HL-60 (cell line): ENCODE measurements at regions not wholly inside any gene's neighbourhood (a gene's known extent, or its start where the extent isn't known, plus 50 kb on each side); places are given as distances from the start of the nearest gene placed in this dataset.

Experiments
- DNase-seq, 2 experiments: peaks; one replicate each; pipeline ENCODE4 v3.0.0-alpha.2; 2010 to 2020; ENCODE audit warnings: low read depth in 1 of 2, low spot score in 1 of 2
- H3K27ac ChIP-seq: fragments of 250-450 bp; sonication (Bioruptor Pico); replicated peaks from 2 replicates; pipeline ENCODE4 v1.5.1; 2020; ENCODE audit warnings: mild to moderate bottlenecking, moderate library complexity
- H3K27me3 ChIP-seq: fragments of 250-450 bp; sonication (Bioruptor Pico); 2 replicates; pipeline ENCODE4 v1.5.1; 2021; ENCODE audit warnings: mild to moderate bottlenecking, moderate library complexity; ENCODE audit not compliant: insufficient read depth, poor library complexity, severe bottlenecking
- H3K4me3 ChIP-seq: replicated peaks from 2 replicates; pipeline ENCODE4 v1.5.1; 2011; ENCODE audit warnings: mild to moderate bottlenecking, control low read depth, low read length; ENCODE audit not compliant: insufficient read depth
- GABPA ChIP-seq: IDR thresholded peaks from 2 replicates; pipeline ENCODE4 v1.6.1; 2012; ENCODE audit warnings: low read depth
- POLR2AphosphoS5 ChIP-seq: IDR thresholded peaks from 2 replicates; pipeline ENCODE4 v1.6.1; 2012; ENCODE audit warnings: low read depth
- SPI1 ChIP-seq: IDR thresholded peaks from 2 replicates; pipeline ENCODE4 v1.6.1; 2012; ENCODE audit warnings: low read depth, mild to moderate bottlenecking, borderline replicate concordance
- TF ChIP-seq, protein P1 (sequence below): IDR thresholded peaks from one replicate; pipeline ENCODE4 v1.5.1; 2011; ENCODE audit warnings: low read length, control low read depth, inconsistent platforms; ENCODE audit not compliant: insufficient read depth
- TF ChIP-seq, protein P2 (sequence below): IDR thresholded peaks from 2 replicates; pipeline ENCODE4 v1.6.1; 2012; ENCODE audit warnings: low read depth; ENCODE audit not compliant: insufficient replicate concordance

DNA sequence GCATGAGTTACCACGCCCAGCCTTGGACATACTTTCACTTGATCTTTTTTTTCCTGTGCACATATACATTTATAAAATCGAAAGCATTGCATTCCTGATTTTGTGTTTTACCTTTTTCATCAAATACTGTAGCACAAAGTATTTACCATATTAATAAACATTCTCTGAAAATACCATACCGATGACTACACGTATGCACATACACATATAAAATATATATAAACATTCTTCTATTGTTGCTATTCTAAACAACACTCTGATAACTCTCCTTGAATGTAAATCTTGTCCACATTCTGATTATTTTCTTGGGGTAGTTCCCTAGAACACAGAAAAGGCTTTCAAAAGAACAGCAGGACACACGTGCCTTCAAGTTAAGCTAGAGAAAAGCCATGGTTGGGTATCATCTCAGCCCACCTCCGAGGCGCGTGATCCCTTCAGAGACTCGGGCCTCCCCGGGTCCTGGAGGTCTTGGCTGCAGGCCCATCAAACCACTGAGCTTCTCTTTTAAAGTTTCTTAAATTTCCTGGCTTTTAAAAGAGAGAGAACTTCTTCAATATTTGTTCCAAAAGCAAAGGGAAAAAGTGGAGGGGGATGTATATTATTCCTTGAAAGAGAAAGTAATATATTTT lies 198.1 kb downstream of the MYLK4 start:
- H3K4me3 ChIP-seq = no peak overlapping the region
- H3K27me3 ChIP-seq = no peaks in the 10 kb centered on the region
- no peak for TF ChIP-seq SPI1
- TF ChIP-seq, protein P1, sequence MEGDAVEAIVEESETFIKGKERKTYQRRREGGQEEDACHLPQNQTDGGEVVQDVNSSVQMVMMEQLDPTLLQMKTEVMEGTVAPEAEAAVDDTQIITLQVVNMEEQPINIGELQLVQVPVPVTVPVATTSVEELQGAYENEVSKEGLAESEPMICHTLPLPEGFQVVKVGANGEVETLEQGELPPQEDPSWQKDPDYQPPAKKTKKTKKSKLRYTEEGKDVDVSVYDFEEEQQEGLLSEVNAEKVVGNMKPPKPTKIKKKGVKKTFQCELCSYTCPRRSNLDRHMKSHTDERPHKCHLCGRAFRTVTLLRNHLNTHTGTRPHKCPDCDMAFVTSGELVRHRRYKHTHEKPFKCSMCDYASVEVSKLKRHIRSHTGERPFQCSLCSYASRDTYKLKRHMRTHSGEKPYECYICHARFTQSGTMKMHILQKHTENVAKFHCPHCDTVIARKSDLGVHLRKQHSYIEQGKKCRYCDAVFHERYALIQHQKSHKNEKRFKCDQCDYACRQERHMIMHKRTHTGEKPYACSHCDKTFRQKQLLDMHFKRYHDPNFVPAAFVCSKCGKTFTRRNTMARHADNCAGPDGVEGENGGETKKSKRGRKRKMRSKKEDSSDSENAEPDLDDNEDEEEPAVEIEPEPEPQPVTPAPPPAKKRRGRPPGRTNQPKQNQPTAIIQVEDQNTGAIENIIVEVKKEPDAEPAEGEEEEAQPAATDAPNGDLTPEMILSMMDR = no peak
- no peak for DNase-seq
- H3K27ac ChIP-seq = no peak overlapping the region

DNA sequence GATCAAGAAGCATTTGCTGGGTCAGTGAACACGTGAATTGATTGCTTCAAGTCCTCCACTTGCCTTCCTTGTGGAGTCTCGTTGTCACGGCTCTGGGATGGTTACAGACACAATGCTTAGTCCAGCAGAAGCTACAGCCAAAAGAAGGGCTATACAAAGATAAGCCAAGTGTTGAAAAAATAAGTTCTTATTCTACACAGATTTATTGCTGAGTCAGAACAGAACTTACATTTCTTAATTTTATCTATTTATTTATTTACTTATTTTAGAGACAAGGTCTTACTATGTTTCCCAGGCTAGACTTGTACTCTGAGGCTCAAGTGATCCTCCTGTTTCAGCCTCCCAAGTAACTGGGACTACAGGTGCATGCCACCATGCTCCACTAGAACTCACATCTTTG lies 199.0 kb downstream of the MYLK4 start:
- no peak overlapping the region for H3K27ac ChIP-seq
- no peaks in the 10 kb centered on the region for H3K27me3 ChIP-seq
- DNase-seq = no peak
- no peak overlapping the region for H3K4me3 ChIP-seq
- TF ChIP-seq, protein P1 = no peak
- TF ChIP-seq, protein P2, sequence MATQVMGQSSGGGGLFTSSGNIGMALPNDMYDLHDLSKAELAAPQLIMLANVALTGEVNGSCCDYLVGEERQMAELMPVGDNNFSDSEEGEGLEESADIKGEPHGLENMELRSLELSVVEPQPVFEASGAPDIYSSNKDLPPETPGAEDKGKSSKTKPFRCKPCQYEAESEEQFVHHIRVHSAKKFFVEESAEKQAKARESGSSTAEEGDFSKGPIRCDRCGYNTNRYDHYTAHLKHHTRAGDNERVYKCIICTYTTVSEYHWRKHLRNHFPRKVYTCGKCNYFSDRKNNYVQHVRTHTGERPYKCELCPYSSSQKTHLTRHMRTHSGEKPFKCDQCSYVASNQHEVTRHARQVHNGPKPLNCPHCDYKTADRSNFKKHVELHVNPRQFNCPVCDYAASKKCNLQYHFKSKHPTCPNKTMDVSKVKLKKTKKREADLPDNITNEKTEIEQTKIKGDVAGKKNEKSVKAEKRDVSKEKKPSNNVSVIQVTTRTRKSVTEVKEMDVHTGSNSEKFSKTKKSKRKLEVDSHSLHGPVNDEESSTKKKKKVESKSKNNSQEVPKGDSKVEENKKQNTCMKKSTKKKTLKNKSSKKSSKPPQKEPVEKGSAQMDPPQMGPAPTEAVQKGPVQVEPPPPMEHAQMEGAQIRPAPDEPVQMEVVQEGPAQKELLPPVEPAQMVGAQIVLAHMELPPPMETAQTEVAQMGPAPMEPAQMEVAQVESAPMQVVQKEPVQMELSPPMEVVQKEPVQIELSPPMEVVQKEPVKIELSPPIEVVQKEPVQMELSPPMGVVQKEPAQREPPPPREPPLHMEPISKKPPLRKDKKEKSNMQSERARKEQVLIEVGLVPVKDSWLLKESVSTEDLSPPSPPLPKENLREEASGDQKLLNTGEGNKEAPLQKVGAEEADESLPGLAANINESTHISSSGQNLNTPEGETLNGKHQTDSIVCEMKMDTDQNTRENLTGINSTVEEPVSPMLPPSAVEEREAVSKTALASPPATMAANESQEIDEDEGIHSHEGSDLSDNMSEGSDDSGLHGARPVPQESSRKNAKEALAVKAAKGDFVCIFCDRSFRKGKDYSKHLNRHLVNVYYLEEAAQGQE = no peak
- no peak for TF ChIP-seq POLR2AphosphoS5
- TF ChIP-seq SPI1 = no peak
- no peak for TF ChIP-seq GABPA

DNA sequence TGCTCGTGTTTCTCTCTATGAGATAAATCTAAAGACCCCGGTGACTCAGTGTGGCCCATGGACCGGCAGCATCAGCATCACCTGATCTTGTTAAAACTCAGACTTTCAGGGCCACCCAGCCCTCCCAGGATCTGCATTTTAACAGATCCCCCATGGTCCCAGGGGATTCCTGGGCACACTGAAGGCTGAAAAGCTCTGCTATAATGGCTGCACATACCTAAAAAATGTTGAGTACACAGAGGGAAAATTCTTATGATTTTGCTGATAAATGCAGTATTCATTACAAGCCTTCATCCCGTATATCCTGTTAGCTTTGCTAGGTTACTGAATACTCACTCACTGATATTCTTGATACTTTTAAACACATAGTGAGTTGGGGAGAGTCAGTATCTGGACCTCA lies 200.5 kb downstream of the MYLK4 start:
- TF ChIP-seq GABPA = no peak
- TF ChIP-seq, protein P1 = no peak
- TF ChIP-seq, protein P2 = no peak
- no peak for TF ChIP-seq POLR2AphosphoS5
- TF ChIP-seq SPI1 = no peak
- no peak for DNase-seq
- H3K27me3 ChIP-seq = no peaks in the 10 kb centered on the region
- H3K4me3 ChIP-seq = no peak overlapping the region
- H3K27ac ChIP-seq = no peak overlapping the region

DNA sequence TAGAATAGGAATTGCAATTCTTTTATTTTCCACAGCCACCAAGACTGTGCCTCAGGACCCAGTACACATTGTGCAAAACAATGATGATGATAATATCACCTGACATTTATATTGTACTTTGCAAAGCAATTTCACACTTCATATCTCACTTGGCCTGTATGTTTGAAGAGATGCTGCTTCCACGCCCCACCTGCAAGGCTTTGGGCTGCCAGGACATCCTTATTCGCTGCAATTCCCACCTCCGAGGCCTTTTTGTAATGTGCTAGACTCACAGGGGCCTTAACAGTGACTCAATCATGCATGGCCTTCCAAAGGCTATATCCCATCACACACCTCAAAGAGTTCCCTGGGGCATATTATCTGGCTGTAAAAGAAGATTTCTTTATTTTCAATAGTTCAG lies 200.9 kb downstream of the MYLK4 start:
- TF ChIP-seq POLR2AphosphoS5 = no peak
- TF ChIP-seq, protein P2 = no peak
- TF ChIP-seq GABPA = no peak
- TF ChIP-seq SPI1 = no peak
- TF ChIP-seq, protein P1 = no peak
- Histone ChIP-seq H3K27ac (no peak overlapping the region), H3K27me3 (no peaks in the 10 kb centered on the region), H3K4me3 (no peak overlapping the region)
- no peak for DNase-seq
